HG03342 (cell line): ENCODE measurements at regions not wholly inside any gene's neighbourhood (a gene's known extent, or its start where the extent isn't known, plus 50 kb on each side); places are given as distances from the start of the nearest gene placed in this dataset.
"Not testable (repeated sequence)": the region's sequence is repeated elsewhere in the genome, so short reads cannot be mapped to it uniquely, and the experiment has no call there.

ENCODE experiments used
- ATAC-seq: cut with Tn5 transposase; IDR thresholded peaks from one replicate; pipeline ENCODE4 v1.9.1; 2021; ENCODE audit warnings: mild to moderate bottlenecking, moderate library complexity; ENCODE audit not compliant: unreplicated experiment

DNA sequence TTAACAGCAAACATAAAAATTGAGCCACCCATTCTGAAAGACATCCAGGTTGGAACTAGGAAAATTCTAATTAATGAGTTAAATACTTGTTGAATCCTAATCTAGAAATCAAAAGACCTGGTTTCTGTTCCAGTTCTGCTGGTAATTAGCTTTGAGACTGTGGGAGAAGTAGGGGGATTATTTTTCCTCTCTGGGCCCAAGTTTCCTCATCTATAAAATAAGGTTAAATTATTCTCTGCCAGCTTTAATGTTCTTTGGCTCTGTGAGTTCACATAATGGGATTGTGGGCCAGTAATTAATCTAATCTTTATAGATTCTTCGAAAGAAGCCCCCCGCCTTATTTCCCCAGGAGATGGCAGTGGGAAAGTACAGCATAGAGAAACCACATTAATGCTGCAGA, 104.6 kb downstream of the ENC1 start:
- no peak for ATAC-seq

DNA sequence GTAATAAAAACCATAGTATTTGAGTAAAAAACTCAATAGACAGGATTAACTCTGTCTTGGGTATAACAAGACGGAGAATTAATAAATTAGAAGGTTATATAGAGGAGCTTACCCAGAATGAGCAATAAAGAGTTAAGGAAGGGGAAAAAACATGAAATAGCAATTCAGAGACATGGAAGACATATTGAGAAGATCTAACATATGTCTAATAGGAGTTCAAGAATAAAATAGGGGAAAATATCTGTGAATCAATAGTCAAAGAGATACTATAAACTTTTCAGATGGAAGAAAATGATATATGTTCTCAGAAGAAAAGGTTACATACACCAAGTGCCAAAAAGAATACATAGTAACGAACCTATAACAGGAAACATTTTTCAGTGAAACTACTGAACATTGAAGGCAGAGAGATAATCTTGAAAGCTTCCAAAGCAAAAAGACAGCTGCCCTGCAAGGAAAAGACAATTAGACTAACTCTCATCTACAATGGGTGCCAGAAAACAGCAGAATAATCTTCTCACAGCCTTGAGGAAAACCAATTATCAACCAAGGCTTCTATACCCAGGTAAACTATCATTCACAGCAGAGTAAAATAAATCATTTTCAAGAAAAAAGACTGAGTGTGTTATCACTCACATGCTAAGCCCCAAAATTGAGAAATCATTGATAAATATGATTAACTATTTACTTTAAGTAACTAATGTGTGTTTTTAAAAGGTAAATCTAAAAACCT, 106.0 kb downstream of the ENC1 start:
- no peak for ATAC-seq

DNA sequence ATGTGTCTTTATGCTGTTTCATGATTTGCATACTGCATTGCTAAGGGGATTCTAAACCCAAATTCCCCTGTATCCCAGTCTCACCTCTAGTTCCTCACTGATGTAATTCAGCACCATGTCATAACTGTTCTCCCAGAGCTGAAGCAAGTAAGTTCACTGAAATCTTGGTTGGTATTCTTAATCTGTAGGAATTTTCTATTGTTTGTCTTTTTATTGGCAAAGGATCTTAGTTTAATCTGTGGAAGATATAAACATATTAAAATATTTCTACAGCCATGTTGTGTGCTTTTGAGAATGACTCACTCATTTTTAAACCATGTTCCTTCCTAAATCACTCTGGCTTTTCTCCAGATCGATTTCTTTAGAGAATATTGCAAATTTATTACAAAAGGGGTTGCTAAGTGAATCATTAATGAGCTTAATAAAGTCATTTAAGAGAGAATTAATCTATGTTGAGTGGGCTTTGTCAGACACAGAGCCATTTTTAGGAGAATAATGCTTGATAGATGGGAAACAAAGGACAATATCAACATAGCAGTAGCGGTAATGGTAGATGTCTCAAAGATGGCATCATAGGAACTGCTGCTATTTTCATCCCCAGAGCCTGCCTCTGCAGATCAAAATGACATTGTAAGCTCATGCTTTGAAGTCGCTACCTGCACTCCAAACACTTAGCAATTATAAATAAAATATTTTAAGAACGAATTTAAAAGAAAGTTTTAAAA, 110.0 kb downstream of the ENC1 start:
- ATAC-seq, result no peak

DNA sequence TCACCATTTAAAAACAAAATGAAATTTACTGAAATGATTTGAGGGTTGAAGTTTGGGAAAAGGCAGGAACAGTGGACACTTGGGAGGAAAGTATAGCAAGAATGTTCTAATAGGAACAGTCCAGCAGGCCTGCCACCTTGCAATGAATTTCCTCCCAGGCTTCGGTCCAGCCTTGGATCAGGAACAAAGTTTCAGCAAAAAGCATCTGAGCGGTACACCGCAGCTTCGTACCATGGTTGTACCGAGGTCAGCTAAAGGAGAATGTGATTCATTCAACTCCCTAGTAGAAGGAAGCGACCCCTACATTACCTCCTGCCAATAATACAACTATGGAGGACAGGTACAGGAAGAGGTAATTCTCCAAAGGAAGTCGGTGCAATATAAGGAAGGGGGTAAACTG, 111.4 kb downstream of the ENC1 start:
- ATAC-seq, result no peak

DNA sequence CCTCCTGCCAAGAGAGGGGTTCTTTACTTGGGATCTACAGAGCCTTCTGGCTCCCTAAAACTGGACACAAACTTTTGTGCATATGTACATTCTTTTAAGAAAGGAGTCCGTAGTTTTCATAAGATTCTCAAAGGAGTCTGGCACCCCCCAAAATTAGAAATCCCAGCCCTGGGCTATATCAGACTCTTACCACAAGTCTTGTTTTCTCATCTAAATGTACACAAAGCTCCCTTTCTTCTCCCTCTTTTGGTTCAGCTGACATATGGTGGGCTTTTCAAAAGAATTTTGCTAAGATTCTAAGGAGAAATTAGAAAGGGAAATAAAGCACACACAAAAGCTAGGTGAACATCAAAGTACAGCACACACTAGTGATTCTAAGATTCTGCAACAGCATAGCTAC, 114.4 kb downstream of the ENC1 start:
- ATAC-seq, result no peak

DNA sequence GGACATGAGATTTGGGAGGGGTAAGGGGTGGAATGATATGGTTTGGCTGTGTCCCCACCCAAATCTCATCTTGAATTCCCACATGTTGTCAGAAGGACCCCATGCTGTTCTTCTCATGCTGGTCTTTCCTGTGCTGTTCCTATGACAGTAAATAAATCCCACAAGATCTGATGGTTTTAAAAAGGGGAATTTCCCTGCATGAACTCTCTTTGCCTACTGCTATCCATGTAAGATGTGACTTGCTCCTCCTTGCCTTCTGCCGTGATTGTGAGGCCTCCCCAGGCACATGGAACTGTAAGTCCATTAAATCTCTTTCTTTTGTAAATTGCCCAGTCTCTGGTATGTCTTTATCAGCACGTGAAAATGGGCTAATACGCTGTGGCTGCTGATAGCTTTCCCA, 115.8 kb downstream of the ENC1 start:
- ATAC-seq, result not testable (repeated sequence)

DNA sequence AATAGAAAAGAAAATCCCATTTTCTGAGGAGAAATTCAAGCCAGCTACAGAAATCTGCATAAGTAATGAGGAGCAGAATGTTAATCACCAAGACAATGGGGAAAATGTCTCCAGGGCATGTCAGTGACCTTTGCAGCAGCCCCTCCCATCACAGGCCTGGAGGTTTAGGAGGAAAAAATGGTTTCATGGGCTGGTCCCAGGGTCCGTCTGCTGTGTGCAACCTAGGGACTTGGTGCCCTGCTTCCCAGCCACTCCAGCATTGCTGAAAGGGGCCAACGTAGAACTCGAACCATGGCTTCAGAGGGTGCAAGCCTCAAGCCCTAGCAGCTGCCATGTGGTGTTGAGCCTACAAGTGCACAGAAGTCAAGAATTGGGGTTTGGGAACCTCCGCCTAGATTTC, 116.8 kb downstream of the ENC1 start:
- ATAC-seq, result not testable (repeated sequence)

DNA sequence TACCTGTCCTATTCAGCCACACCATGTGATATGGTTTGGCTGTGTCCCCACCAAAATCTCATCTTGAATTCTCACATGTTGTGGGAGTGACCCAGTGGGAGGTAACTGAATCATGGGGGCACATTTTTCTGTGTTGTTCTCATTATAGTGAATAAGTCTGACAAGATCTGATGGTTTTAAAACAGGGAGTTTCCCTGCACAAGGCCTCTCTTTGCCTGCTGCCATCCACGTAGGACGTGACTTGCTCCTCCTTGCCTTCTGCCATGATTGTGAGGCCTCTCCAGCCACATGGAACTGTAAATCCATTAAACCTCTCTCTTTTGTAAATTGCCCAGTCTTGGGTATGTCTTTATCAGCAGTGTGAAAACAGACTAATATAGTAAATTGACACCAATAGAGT, 117.7 kb downstream of the ENC1 start:
- ATAC-seq, result not testable (repeated sequence)

DNA sequence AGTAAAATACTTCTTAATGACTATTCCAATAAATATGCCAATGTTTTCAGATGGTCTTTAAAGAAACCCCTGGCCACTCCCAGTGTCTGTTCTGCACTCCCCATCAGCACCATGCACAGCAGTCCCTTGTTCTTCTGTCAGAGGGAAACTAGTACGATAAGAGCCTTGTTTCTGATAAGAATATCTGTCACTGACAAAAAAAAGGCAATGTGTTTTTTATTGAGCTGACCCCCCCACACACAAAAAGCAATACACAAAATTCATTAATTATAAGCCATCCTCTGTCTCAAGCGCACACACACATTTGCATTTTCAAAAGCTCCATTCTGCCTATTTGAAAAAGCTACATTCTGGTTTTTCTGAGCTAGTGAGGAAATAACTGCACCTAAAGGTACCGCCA, 119.1 kb downstream of the ENC1 start:
- no peak for ATAC-seq

DNA sequence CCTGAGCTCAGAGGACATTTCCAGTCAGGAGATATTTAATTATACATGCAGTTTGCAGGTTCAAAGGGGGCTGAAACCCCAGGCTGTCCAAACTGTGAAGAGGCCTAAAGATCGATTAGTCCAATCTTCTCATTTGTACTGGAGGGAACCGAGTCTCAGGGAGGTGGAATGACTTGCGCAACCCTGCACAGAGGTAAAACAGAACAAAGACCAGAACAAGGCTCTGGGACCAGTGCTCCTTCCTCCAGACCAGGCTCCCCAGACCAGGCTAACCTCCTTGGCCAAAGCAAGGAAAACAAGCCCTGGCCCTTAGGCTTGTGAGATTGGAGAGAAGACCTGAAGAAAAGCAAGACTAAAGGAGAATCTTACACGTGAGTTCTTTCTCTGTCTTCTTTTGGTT, 120.8 kb downstream of the ENC1 start:
- ATAC-seq, result no peak

DNA sequence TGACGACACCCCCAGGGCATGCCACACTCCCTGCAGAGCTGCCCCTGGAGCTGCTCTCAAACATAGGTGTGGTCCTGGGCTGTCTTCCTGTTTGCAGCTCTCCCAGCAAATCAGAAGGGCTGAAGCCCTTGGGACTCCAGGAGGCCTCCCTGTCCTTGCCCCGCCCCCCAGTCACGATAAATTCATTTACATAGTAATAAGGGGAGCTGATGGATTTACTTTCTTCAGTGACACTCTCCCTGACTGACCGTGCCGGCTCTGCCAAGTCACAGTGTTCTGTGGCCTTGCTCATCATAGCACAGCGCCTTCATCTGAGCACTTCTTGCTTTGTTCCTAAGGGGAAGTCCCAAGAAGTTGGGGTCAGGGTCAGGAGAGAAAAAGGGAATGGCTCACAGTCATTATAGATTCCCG, 121.4 kb downstream of the ENC1 start:
- ATAC-seq, result no peak

DNA sequence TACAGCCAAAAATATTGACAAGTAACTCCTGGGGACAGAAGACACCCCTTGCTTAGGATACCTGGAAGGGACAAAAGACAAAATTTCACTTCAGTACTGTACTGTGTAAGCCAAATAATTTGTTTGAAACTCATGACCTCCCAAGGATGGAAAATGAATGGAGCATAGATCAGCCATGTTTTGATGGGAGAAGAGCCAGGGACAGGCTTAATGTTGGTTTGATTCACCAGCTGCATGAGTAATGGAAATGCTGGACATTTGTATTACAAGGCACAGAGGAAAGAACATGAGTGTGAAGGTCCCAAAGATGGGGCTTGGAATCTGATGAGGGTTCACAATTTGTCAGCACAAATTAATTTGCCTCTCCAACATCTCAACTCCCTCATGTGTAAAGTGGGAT, 122.8 kb downstream of the ENC1 start:
- no peak for ATAC-seq

DNA sequence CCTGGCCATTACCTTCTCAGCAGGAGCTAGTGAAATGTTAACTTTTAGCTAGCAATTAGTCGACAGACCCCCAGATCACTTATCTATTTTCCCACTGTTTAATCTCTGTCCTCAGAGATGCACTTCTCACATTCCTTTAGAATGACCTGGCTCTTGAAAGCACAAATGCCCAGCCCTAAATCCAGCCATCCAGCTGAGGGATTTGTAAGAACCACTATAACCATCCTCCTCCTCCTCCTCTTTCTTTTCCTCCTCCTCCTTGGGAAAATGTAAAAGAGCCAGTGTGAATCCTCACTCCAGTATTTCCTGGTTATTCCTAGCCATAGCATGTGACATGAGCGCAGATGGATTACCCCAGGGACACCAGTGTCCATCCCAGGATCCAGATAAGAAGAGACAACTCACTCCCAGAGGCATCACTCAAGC, 124.3 kb downstream of the ENC1 start:
- no peak for ATAC-seq

DNA sequence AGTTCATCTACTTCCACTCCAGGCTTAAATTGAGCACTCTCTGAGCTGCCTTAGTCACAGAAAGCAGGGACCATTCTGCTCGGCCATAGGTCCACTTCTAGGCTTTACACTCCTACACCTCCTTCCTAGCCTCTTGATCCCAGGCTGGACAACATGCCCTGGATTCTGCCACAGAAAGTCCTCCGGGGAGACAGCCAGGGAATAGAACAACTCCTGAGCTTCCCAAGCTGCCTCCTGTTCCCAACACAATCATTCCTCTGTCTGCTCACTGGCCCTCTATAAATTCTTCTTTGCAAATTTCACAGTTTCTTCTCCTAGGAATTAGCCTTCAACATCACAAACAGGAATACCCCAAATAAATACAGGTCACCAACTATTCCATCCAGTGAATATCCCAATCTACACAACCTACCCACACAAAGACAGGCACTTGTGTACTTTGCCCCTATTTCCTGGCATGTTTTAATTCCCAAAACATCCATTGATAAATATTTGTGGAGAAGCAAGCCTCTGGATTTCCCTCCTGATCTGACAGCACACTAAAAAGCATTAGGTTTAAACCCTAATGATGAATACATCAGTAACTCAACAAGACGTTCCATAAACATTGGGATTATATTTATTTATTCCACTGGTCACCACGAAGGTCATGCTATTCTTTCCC, 125.5 kb downstream of the ENC1 start:
- no peak for ATAC-seq

DNA sequence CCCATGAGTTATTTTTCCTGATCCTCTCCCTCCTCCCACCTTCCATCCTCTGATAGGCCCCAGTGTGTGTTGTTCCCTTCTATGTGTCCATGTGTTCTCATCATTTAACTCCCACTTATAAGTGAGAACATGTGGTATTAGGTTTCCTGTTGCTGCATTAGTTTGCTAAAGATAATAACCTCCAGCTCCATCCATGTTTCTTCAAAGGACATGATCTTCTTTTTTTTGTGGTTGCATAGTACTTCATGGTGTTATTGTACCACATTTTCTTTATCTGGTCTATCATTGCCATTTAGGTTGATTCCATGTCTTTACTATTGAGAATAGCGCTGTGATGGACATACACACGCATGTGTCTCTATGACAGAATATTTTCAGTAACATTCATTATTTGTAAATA, 128.8 kb downstream of the ENC1 start:
- not testable (repeated sequence) for ATAC-seq

DNA sequence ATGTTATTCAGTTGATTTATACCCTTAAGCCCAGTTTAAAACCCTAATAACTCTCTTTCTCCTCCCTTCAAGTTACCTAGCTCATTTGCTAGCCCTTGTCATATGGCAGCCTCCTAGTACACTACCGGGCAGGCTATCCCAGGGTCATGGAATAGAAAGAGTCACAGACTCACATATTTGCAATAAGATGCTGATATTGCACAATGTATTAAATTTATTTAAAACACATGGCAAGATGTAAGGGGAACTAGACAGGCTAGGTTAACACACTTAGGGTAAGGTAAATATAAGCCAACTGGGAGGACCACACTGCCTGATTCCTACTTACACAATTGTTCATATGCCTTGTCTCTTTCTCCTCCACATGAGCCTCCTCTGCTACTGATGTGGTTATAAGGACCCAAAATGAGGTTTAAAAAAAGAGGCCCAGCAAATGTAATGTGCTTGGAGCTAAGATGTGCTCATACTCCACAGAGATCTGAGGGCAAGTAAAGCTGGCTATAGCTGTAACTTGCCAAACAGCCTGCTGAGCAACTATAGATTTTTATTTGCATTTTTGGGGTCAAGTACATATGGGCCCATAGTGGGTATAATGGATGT, 130.0 kb downstream of the ENC1 start:
- no peak for ATAC-seq

DNA sequence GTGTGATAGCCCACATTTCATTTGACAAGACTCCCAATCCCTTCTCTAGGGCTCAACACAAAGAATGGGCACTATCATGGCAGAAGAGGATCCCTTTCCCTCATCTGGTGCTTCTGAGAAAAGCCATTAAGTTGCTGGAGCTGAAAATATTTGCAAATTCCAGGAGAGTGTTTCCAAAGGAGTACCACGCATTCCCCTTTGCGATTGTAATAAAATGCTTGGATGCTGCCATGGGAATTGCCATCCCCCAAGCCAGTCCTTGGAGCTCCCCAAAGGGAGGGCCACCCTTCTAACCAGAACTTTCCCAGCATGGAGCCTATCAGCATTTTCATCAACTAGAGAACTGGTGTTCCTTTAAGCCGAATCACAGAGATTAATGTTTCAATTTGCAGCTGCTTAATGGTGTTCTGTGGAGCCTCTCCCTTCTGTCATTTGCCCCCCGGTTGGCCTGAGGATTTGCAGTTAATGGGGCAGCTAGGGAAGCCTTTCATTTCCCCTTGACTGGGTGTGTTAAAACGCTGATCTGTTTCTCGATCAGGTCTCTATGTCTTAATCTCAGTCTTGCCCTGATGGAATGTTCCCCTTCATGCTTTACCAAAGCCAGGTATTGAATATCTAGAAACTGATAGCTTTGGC, 133.0 kb downstream of the ENC1 start:
- no peak for ATAC-seq

DNA sequence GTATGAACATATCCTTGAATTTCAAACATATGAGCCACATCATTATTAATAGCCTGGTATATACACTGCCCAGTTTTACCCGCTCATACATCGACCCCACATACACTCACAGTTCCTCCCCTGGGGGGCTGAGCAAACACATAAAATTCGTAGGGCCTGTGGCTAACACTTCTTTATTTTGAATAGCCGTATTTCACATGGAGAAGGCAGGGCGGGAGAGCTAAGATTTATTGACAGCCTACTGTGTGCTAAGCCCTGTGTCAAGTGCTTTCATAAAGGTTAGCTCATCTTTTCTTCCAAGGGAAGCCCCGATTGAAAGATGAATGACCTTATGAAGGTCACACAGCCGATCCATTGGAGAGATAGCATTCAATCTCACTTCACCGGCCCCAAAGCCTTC, 134.4 kb downstream of the ENC1 start:
- no peak for ATAC-seq

DNA sequence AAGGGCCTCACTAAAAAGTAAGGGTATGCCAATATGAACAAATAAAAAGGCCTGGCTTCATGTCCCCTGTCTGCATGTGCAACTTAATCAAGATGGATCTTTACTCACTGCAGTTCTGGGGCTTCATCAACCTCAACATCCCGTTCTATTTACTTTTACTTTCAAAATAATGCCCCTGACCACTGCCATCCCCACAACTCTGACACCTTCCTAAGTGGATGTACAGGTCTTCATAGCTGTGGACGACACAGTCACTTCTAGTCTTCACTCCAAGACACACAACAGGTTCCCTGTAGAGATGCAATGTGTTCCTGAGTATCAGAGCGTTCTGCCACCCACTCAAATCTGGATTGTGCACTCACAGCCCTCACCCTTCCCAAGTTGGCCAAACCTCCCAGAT, 136.1 kb downstream of the ENC1 start:
- ATAC-seq, result no peak

DNA sequence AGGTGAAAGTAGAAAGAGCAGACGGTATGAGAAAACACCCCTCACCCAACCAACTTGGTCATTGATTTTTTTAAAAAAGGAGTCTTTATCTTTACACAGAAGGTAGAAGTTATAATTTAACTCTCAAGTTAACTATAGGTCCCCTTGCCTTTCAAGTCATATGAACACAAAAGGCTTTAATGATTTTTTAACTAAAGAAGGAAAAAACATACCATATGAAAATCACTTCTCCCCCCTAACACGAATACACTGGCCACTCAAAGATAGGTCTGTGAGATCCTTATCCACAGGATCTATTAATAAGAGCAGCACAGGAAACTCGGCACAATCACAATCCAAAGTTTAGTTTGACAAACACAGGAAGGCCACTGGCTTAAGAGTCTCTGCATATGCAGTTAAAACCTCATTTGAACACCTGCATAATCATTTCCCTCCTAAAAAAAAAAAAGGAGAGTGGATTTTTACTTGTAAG, 138.0 kb downstream of the ENC1 start:
- no peak for ATAC-seq
